ENCODE measurements at regions not wholly inside any gene's neighbourhood (a gene's known extent, or its start where the extent isn't known, plus 50 kb on each side); places are given as distances from the start of the nearest gene placed in this dataset.
A peak's percentile ranks its signal among the peaks of the same experiment; 100 is the strongest.

- 29 to 65% methylated on average over 2 of the region's 2 CpGs for WGBS, 2 donors
These were observed 218.4 kb upstream of the TMTC4 start for GRCh38 chr13:100892981-100893380.

GRCh38 chr13:100890645-100891044 is 216.1 kb upstream of the TMTC4 start:
- WGBS, 2 donors: 81% methylated on average over 3 of the region's 3 CpGs
- Histone ChIP-seq H3K27me3 (no peaks in the 10 kb centered on the region), H3K4me1 (no peaks in the 10 kb centered on the region), H3K36me3 (no peaks in the 10 kb centered on the region), H3K27ac (no peak overlapping the region), H3K4me3 (no peak overlapping the region), H3K9me3 (no peaks in the 10 kb centered on the region)
- ATAC-seq (ENCODE audit: low FRiP score in 2 of 2): no peak
- DNase-seq: no peak
- TF ChIP-seq EP300 (IDR thresholded peaks at IDR 0.05) (no peak), CTCF (IDR thresholded peaks at IDR 0.05) (no peak), POLR2A (IDR thresholded peaks at IDR 0.05) (no peak), POLR2AphosphoS5 (IDR thresholded peaks at IDR 0.05) (no peak)

More at GRCh38 chr13:100892981-100893380, 218.4 kb upstream of the TMTC4 start:
- H3K27me3 ChIP-seq: no peaks in the 10 kb centered on the region
- no peak for ATAC-seq (ENCODE audit: low FRiP score in 2 of 2)
- H3K27ac ChIP-seq: no peak overlapping the region
- no peak overlapping the region for H3K4me3 ChIP-seq
- H3K4me1 ChIP-seq: no peaks in the 10 kb centered on the region
- H3K36me3 ChIP-seq: no peaks in the 10 kb centered on the region
- H3K9me3 ChIP-seq: no peaks in the 10 kb centered on the region
- no peak for DNase-seq
- TF ChIP-seq POLR2AphosphoS5 (IDR thresholded peaks at IDR 0.05): no peak
- TF ChIP-seq POLR2A (IDR thresholded peaks at IDR 0.05): no peak
- TF ChIP-seq EP300 (IDR thresholded peaks at IDR 0.05): no peak
- no peak for TF ChIP-seq CTCF (IDR thresholded peaks at IDR 0.05)

- TF ChIP-seq EP300 (IDR thresholded peaks at IDR 0.05) (no peak), CTCF (IDR thresholded peaks at IDR 0.05) (no peak), POLR2AphosphoS5 (IDR thresholded peaks at IDR 0.05) (no peak), POLR2A (IDR thresholded peaks at IDR 0.05) (no peak)
- DNase-seq (no peak), ATAC-seq (ENCODE audit: low FRiP score in 2 of 2) (peak; percentile 25 to 35)
- WGBS, 2 donors: 84 to 87% methylated on average over 1 of the region's 1 CpG
- Histone ChIP-seq H3K4me1 (no peaks in the 10 kb centered on the region), H3K27me3 (no peaks in the 10 kb centered on the region), H3K36me3 (no peaks in the 10 kb centered on the region), H3K4me3 (no peak overlapping the region), H3K27ac (no peak overlapping the region), H3K9me3 (no peaks in the 10 kb centered on the region)
These were observed 213.1 kb upstream of the TMTC4 start for GRCh38 chr13:100887729-100888151.

GRCh38 chr13:100883453-100883852 is 208.9 kb upstream of the TMTC4 start:
- Histone ChIP-seq H3K27me3 (no peaks in the 10 kb centered on the region), H3K4me3 (no peak overlapping the region), H3K27ac (no peak overlapping the region), H3K4me1 (no peaks in the 10 kb centered on the region), H3K36me3 (no peaks in the 10 kb centered on the region), H3K9me3 (no peaks in the 10 kb centered on the region)
- 83 to 89% methylated on average over 3 of the region's 3 CpGs for WGBS, 2 donors
- DNase-seq (no peak), ATAC-seq (ENCODE audit: low FRiP score in 2 of 2) (no peak)
- no peak for TF ChIP-seq POLR2AphosphoS5 (IDR thresholded peaks at IDR 0.05)
- TF ChIP-seq EP300 (IDR thresholded peaks at IDR 0.05): no peak
- TF ChIP-seq POLR2A (IDR thresholded peaks at IDR 0.05): no peak
- TF ChIP-seq CTCF (IDR thresholded peaks at IDR 0.05): no peak

- Histone ChIP-seq H3K36me3 (no peaks in the 10 kb centered on the region), H3K27me3 (no peaks in the 10 kb centered on the region), H3K4me1 (no peaks in the 10 kb centered on the region), H3K27ac (no peak overlapping the region), H3K4me3 (no peak overlapping the region), H3K9me3 (peaks cover 0 to 4% (median 1%) of the 10 kb centered on the region in 4 donors)
- ATAC-seq (ENCODE audit: low FRiP score in 2 of 2) (no peak), DNase-seq (no peak)
- WGBS, 2 donors: 85 to 92% methylated on average over 7 of the region's 7 CpGs
- no peak for TF ChIP-seq CTCF (IDR thresholded peaks at IDR 0.05)
These were observed 206.8 kb upstream of the TMTC4 start for GRCh38 chr13:100881291-100881864.
